ENCODE measurements at regions not wholly inside any gene's neighbourhood (a gene's known extent, or its start where the extent isn't known, plus 50 kb on each side); places are given as distances from the start of the nearest gene placed in this dataset.

GRCh38 chr7:31398815-31399214, 58.3 kb upstream of the NEUROD6 start:
- no peak for DNase-seq (ENCODE audit: low read depth, low spot score)

GRCh38 chr7:31407178-31407676, 66.7 kb upstream of the NEUROD6 start:
- no peak for DNase-seq (ENCODE audit: low read depth, low spot score)

GRCh38 chr7:31408140-31408729, 67.7 kb upstream of the NEUROD6 start:
- no peak for DNase-seq (ENCODE audit: low read depth, low spot score)

DNA sequence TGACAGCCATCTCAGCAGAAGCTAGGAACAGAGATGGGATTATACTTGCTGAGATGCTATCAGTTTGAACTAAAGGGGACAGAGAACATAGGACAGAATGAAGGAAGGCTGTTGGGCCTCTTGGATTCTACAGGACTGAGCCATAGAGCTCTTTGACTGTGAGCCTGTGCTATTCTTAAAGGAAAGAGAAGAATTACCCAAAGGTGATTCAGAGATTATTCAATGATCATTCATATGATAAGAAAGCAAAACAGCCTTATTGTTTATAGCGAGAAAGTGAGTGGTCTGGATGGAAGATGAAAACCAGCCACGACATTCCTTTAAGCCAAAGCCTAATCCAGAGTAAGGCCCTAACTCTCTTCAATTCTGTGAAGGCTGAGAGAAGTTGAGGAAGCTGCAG, 69.7 kb upstream of the NEUROD6 start:
- no peak for DNase-seq (ENCODE audit: low read depth, low spot score)

DNA sequence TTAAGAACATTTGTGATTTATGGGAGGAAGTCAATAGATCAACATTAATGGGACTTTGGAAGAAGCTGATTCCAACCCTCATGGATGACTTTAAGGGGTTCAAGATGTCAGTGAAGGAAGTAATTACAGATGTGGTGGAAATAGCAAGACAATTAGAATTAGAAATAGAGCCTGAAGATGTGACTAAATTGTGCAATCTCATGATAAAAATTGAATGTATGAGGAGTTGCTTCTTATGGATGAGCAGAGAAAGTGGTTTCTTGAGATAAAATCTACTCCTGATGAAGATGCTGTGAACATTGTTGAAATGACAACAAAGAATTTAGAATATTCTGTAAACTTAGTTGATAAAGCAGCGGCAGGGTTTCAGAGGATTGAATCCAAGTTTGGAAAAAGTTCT, 70.9 kb upstream of the NEUROD6 start:
- DNase-seq (ENCODE audit: low read depth, low spot score) = no peak

- DNase-seq (ENCODE audit: low read depth, low spot score) = no peak
Measured at GRCh38 chr7:31413766-31414165, 73.2 kb upstream of the NEUROD6 start.

DNA sequence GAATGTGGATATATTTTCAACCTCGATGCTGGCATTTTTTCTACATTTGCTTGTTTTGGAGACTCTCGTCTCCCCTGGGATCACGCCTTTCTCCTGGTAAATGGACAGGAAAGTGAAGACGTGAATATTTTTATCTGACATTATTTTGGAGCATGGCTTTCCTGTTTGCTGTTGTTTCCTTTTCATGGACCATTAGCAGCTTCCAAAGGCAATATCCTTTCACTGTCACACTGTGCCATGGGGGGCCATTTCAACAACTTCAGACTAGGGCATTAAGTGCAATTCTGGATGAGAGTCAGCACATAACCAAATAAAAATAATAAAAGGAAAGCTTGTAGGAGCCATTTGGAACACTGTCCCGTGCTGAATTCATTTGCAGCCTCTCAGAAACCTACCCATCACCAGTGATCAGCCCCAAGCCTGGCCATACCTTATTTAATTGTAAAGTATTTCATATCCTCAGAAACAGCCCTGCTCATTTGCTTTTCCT, 75.9 kb upstream of the NEUROD6 start:
- no peak for DNase-seq (ENCODE audit: low read depth, low spot score)

DNA sequence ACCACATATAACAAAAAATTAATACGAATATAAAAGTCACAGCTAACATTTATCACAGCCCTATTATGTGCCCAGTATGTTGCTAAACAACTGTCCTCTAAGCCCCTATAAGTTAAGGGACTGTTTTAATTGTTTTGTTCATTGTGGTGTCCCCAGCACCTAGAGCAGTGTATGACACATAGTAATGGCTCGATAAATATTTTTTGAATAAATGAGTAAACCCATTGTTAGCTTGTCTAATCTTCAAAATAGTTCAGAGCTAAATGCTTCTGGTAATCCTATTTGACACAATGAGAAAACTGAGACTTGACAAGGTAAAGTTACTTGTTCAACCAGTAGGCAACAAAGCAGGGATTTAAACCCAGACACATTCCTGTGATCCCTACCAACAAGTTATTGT, 78.4 kb upstream of the NEUROD6 start:
- DNase-seq (ENCODE audit: low read depth, low spot score) = no peak

DNA sequence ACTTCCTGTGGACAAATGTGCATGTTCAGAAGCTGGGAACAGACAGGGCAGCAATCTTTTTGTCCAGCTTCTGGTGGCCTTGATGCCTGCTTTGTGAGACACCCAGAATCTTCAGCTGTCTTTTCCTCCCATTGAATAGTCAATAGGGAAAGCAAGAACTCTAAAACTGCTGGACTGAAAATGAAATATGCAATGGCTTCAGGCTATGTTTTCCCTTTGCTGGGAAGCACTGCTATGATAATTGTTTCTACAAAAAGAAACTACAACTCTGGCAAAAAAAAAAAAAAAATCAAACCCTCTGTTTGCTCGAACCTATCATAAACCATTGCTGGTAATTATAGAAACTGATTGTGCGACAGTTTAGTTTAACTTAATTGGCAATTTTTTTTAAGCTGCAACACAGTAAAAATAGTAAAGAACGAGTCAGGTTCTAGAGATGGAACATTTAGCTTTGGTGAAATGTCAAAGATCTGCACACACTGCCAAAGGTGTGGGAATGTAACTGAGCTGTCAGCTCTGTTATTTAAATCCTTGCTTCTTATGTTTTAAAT, 79.1 kb upstream of the NEUROD6 start:
- no peak for DNase-seq (ENCODE audit: low read depth, low spot score)

GRCh38 chr7:31420948-31421347, 80.4 kb upstream of the NEUROD6 start:
- no peak for DNase-seq (ENCODE audit: low read depth, low spot score)

DNA sequence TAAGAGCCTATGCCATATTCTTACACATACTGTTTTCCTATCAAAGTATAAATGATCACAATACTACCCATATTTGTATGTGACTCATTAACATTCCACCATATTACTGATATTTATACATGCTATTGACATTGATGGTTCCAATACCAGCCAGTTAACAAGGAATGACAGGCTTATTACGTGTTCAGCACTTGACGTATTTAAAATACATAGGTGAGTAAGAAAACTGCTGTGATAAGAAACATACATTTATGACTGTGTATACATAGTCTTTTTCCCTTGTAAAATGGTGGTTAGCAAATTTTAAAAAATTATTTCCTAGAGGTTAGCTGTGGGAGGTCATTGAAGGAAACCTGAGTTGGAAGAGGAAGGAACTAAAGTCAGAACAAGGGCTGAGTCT, 81.1 kb upstream of the NEUROD6 start:
- DNase-seq (ENCODE audit: low read depth, low spot score) = no peak

DNA sequence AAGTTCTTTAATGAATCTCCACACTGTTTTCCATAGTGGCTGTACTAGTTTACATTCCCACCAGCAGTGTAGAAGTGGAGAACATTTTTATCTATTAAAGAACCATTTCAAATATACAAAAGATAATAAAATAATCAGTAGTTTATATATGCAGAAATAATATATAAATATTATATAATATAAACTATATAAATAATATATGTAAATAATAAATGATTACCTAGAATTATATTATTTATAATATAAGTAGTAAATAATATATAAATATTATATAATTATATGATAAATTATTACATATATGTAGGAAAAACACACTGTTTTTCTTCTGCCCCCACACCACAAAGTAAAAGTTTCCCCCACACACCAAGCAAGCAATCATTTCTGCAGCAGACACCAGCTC, 83.5 kb upstream of the NEUROD6 start:
- DNase-seq (ENCODE audit: low read depth, low spot score) = no peak

GRCh38 chr7:31432176-31432575, 81.7 kb upstream of the ITPRID1 start:
- DNase-seq (ENCODE audit: low read depth, low spot score) = no peak

DNA sequence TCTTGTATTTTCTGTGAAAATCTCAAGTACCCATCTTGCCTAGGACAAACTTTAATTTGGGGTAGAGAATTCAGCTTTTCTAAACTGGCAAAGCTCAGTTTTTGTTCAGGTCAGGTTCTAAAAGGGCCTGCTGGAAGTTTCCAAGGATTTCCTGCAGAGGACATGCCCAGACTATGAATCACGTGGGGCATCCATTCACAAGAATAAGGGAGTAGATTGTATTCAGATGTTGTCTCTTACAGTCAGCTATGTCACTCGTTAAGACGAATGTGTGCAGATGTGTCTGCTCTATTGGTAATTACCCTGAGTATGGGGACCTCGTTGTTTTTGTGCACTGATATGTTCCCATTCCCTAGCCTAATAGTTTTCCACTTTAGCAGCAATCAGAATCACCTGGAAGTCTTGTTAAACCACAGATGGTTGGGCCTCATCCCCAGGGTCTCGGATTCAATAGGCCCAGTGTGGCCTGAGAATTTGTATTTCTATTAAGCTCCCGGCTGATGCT, 81.0 kb upstream of the ITPRID1 start:
- DNase-seq (ENCODE audit: low read depth, low spot score) = no peak

GRCh38 chr7:31437250-31437865, 76.5 kb upstream of the ITPRID1 start:
- no peak for DNase-seq (ENCODE audit: low read depth, low spot score)

GRCh38 chr7:31439165-31439564, 74.7 kb upstream of the ITPRID1 start:
- no peak for DNase-seq (ENCODE audit: low read depth, low spot score)

DNA sequence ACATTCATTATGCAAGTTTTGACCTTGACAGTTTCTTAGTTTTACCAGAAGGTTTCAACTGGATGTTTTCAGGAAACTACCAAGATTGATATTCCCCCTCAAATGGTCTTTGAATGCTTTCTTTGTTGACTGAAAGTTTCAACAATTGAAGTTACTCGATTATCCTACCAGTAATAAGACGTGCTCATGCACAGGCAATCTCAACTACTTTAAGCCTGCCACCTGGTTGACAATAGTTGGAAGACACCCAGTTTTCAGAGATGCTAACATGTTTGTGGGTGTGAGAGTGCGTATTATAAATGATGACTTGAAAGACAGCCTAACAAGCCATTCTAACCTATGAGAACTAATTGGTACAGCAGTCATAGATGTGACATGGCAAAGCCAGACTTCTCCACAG, 73.4 kb upstream of the ITPRID1 start:
- DNase-seq (ENCODE audit: low read depth, low spot score) = no peak

- DNase-seq (ENCODE audit: low read depth, low spot score) = no peak
Measured at GRCh38 chr7:31442626-31443025, 71.3 kb upstream of the ITPRID1 start.

- peak; percentile 2 for DNase-seq (ENCODE audit: low read depth, low spot score)
Measured at GRCh38 chr7:31443457-31443856, 70.4 kb upstream of the ITPRID1 start.

GRCh38 chr7:31444196-31444595, 69.7 kb upstream of the ITPRID1 start:
- DNase-seq (ENCODE audit: low read depth, low spot score) = no peak

GRCh38 chr7:31445686-31446355, 68.1 kb upstream of the ITPRID1 start:
- no peak for DNase-seq (ENCODE audit: low read depth, low spot score)

DNA sequence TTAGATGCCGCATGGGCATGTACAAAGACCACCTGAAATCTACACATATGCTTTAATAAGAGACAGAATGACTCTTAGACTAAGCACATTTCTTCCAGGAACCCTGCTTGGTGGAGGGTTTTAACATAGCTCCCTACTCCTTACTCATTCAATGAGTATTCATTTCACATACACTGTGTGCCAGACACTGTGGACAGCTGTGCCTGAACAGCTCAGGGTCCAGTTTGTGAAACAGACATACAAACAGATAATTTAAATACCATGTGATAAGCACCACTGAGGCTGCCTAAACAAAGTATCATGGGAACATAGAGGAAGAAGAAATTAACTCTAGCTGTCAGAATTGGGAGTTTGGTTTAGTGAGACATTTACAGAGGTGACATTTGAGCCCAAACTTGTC, 65.2 kb upstream of the ITPRID1 start:
- DNase-seq (ENCODE audit: low read depth, low spot score) = no peak
